ENCODE measurements at regions not wholly inside any gene's neighbourhood (a gene's known extent, or its start where the extent isn't known, plus 50 kb on each side); places are given as distances from the start of the nearest gene placed in this dataset.

GRCh38 chr20:9919271-9920014 lies 80.6 kb upstream of the PAK5 start:
- DNase-seq (ENCODE audit: low spot score), result no peak

- no peak for DNase-seq (ENCODE audit: low spot score)
Measured at GRCh38 chr20:9918348-9918747, 79.5 kb upstream of the PAK5 start.

DNA sequence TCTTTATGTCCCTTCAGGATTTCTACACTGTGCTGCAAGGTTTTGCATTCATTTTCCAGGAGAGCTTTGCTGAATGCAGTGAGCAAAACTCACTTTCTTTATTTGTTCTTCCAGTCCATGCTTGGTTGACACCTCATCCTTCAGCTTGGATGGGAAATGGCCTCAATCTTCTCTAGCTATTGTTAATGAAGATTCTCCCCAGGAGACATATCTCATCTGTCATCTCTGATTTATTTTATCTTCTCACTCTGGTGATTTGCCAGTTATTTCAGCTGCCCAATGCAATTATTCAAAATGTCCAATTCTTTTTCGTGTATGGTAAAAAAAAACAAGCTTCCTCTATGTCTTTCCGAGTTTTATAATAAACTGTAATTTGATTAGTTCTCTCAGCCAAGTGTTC lies 77.9 kb upstream of the PAK5 start:
- DNase-seq (ENCODE audit: low spot score), result no peak

GRCh38 chr20:9912858-9913434 lies 74.1 kb upstream of the PAK5 start:
- peak; percentile 48 for DNase-seq (ENCODE audit: low spot score)

GRCh38 chr20:9912290-9912689 lies 73.4 kb upstream of the PAK5 start:
- DNase-seq (ENCODE audit: low spot score), result no peak

GRCh38 chr20:9911519-9911918 lies 72.6 kb upstream of the PAK5 start:
- no peak for DNase-seq (ENCODE audit: low spot score)

DNA sequence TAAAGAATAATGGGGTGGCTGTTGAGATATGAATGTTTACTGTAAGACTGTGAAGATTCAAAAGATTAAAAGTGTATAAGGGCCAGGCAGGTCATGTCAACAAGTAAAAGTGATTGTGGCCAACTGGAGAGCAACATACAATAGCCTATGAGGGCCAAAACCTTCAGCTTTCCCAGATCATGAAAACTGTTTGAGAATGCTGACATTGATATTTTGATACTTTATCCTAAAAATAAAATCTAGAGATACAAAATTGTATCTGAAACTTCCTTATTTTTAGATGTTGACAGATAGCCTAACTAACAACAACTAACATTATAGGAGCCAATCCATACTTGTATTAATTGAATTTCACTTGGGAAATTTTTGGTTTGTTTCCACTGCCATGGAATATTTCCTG lies 70.3 kb upstream of the PAK5 start:
- DNase-seq (ENCODE audit: low spot score), result no peak

GRCh38 chr20:9903048-9903655 lies 64.3 kb upstream of the PAK5 start:
- no peak for DNase-seq (ENCODE audit: low spot score)

DNA sequence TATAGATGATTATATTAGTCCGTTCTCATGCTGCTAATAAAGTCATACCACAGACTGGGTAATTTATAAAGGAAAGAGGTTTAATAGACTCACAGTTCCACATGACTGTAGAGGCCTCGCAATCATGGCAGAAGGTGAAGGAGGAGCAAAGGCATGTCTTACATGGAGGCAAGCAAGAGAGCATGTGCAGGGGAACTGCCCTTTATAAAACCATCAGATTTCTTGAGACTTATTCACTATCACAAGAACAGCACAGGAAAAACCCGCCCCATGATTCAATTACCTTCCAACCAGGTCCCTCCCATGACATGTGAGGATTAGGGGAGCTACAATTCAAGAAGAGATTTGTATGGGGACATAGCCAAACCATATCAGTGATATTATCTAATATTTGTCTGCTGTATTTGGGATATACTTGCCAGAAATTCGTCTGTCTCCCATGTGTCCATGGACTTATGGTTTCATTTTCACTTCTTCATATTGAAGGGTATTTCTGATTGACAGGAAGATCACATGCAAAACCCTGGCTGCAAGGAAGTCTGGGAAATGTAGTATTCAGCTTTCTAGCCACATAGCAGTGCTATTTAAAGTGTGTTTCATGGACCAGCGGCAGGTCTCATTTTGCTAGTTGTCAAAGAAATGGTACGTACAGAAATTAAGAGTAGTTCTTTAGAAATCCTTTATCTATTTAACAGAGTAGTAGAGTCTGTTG lies 50.5 kb upstream of the PAK5 start:
- DNase-seq (ENCODE audit: low spot score), result no peak
